Parathyroid adenoma (tissue), 2 donors: ENCODE measurements at regions not wholly inside any gene's neighbourhood (a gene's known extent, or its start where the extent isn't known, plus 50 kb on each side); places are given as distances from the start of the nearest gene placed in this dataset.

Experiments
- H2AFZ ChIP-seq: fragments of 300-600 bp; sonication (generic); one replicate; pipeline ENCODE4 v1.7.0; 2017; ENCODE audit warnings: antibody characterized with exemption, mild to moderate bottlenecking
- H3K27ac ChIP-seq: fragments of 300-600 bp; sonication (generic); one replicate; pipeline ENCODE4 v1.7.0; 2017
- H3K27me3 ChIP-seq: fragments of 300-600 bp; sonication (generic); one replicate; pipeline ENCODE4 v1.7.0; 2017; ENCODE audit warnings: low read length; ENCODE audit not compliant: control insufficient read depth, insufficient read depth
- H3K36me3 ChIP-seq: fragments of 300-600 bp; sonication (generic); one replicate; pipeline ENCODE4 v1.7.0; 2017; ENCODE audit warnings: low read length; ENCODE audit not compliant: control insufficient read depth, insufficient read depth
- H3K4me1 ChIP-seq: fragments of 300-600 bp; sonication (generic); one replicate; pipeline ENCODE4 v1.7.0; 2017; ENCODE audit warnings: control low read depth
- H3K4me2 ChIP-seq: fragments of 300-600 bp; sonication (generic); one replicate; pipeline ENCODE4 v1.7.0; 2017; ENCODE audit warnings: low read length
- H3K4me3 ChIP-seq: fragments of 300-600 bp; sonication (generic); one replicate; pipeline ENCODE4 v1.7.0; 2017; ENCODE audit warnings: low read depth, low read length
- H3K79me2 ChIP-seq: fragments of 300-600 bp; sonication (generic); one replicate; pipeline ENCODE4 v1.7.0; 2017; ENCODE audit warnings: control low read depth
- H3K9ac ChIP-seq: fragments of 300-600 bp; sonication (generic); one replicate; pipeline ENCODE4 v1.7.0; 2017; ENCODE audit warnings: mild to moderate bottlenecking
- H3K9me3 ChIP-seq: fragments of 300-600 bp; sonication (generic); one replicate; pipeline ENCODE4 v1.7.0; 2017; ENCODE audit warnings: low read length; ENCODE audit not compliant: control insufficient read depth
- TF ChIP-seq, protein P1 (sequence below): fragments of 300-600 bp; sonication (generic); IDR thresholded peaks from one replicate; pipeline ENCODE4 v1.7.0; 2017; ENCODE audit warnings: antibody characterized with exemption, mild to moderate bottlenecking
- donor health status: primary hyperparathyroidism.

DNA sequence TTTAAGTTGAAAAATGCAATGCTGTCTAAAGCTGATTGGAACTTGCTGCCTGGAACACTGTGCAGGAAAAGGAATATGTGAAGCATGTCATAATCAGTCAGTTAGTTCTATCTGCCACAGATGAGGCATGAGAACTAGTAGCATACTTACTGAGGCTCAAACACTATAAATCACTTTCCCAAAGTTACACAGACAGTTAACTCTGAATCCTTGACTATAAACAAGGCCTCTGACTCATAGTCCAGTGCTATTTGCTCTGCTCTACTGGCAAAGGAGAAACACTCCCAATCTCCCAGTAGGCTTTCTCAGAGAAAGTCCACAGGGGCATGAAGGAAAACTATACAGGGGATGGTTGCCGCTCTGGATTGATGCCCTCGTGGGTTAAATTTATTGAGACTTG, 2078.4 kb upstream of the TENM3 start:
- Histone ChIP-seq H3K9ac (no peak overlapping the region), H2AFZ (no peak overlapping the region), H3K4me2 (no peak overlapping the region), H3K79me2 (no peaks in the 10 kb centered on the region), H3K4me3 (no peak overlapping the region), H3K36me3 (no peaks in the 10 kb centered on the region), H3K4me1 (no peaks in the 10 kb centered on the region), H3K9me3 (no peaks in the 10 kb centered on the region), H3K27me3 (no peaks in the 10 kb centered on the region), H3K27ac (no peak overlapping the region)
- TF ChIP-seq, protein P1, sequence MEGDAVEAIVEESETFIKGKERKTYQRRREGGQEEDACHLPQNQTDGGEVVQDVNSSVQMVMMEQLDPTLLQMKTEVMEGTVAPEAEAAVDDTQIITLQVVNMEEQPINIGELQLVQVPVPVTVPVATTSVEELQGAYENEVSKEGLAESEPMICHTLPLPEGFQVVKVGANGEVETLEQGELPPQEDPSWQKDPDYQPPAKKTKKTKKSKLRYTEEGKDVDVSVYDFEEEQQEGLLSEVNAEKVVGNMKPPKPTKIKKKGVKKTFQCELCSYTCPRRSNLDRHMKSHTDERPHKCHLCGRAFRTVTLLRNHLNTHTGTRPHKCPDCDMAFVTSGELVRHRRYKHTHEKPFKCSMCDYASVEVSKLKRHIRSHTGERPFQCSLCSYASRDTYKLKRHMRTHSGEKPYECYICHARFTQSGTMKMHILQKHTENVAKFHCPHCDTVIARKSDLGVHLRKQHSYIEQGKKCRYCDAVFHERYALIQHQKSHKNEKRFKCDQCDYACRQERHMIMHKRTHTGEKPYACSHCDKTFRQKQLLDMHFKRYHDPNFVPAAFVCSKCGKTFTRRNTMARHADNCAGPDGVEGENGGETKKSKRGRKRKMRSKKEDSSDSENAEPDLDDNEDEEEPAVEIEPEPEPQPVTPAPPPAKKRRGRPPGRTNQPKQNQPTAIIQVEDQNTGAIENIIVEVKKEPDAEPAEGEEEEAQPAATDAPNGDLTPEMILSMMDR = no peak

DNA sequence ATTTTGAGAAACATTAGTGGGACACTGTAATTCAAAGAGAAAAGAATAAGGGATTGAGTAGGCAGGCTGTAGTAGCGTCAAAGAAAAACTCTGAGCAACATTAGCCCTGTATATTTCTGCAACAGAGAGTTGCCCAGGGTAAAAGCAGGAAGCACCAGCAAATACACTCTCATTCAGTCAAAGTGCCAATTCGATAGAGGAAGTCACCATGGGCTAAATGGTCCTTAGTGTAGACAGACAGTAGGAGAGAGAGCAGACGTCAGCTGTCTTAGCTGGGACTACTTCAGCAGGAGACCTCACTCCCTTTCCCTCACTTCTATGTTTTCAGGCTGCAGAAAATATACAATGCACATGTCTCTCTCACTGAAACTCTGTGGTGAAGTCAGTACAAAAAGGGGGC, 2073.8 kb upstream of the TENM3 start:
- H3K36me3 ChIP-seq = no peaks in the 10 kb centered on the region

DNA sequence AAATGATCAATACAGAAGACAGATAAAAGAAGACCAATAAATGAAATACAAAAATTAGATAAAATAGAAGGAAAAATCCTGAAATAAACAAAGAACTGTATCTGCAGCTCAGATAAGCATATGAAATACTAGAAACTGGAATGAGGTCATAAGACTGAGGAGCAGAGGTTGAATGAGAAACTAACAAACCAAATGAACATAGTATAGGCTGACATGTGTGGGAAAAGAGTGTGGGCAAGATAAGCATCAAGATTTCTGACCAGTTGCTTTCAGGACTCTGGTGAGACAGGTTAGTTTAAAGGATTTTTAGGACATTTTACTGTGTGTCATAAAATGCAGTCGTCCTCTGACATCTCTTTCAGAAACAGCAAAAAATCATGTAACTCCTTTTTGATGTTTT, 2073.2 kb upstream of the TENM3 start:
- Histone ChIP-seq H3K4me2 (no peak overlapping the region), H2AFZ (no peak overlapping the region), H3K27ac (no peak overlapping the region), H3K4me1 (no peaks in the 10 kb centered on the region), H3K27me3 (no peaks in the 10 kb centered on the region), H3K4me3 (no peak overlapping the region), H3K36me3 (no peaks in the 10 kb centered on the region), H3K9me3 (no peaks in the 10 kb centered on the region), H3K9ac (no peak overlapping the region), H3K79me2 (no peaks in the 10 kb centered on the region)
- TF ChIP-seq, protein P1 = no peak

More for the DNA sequence above, 2073.8 kb upstream of the TENM3 start:
- Histone ChIP-seq H3K27ac (no peak overlapping the region), H3K4me3 (no peak overlapping the region), H3K27me3 (no peaks in the 10 kb centered on the region), H3K4me2 (no peak overlapping the region), H3K4me1 (no peaks in the 10 kb centered on the region), H3K9ac (no peak overlapping the region), H3K9me3 (no peaks in the 10 kb centered on the region), H3K79me2 (no peaks in the 10 kb centered on the region), H2AFZ (no peak overlapping the region)
- TF ChIP-seq, protein P1 = no peak

DNA sequence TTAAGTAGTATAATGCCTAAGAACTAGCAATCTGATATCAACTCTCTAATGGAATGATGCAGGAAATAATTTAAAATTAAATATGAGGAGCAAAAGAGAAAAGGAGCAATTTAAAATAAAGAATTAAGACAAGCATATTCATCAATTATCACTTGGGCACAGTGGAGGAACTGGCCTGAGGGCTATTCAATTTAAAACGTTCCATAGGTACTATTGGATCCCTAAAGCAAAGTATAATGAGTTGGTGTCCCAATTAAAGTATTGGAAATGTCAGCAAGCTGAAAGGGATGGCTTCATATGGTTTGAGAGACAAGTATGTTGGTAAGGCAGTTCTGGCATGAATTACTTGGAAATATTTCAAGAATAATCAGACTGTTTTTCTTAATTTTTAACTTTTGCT, 2064.1 kb upstream of the TENM3 start:
- H3K27me3 ChIP-seq = no peaks in the 10 kb centered on the region
- TF ChIP-seq, protein P1 = no peak
- no peak overlapping the region for H3K4me3 ChIP-seq
- H3K36me3 ChIP-seq = no peaks in the 10 kb centered on the region
- no peaks in the 10 kb centered on the region for H3K4me1 ChIP-seq
- no peaks in the 10 kb centered on the region for H3K79me2 ChIP-seq
- no peaks in the 10 kb centered on the region for H3K9me3 ChIP-seq
- no peak overlapping the region for H3K9ac ChIP-seq
- H3K4me2 ChIP-seq = no peak overlapping the region
- H3K27ac ChIP-seq = no peak overlapping the region
- H2AFZ ChIP-seq = no peak overlapping the region

DNA sequence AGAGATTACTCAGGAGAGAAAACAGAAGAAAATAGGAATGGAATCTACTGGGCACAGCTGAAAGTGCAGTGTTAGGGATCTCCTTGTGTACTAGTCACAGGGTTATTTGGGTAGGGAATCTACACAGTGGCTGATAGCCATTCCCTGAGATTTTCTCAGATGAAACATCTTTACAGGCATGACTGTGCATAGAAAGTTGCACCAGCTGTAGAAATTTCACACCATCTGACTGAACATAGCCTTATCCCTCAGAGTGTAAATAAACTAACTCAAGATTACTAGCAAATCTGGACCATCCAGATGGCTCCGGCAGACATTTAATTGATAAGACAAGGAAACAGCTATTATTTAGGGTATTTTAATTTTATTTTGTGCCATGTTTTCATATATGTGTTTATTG, 2053.5 kb upstream of the TENM3 start:
- no peak overlapping the region for H3K27ac ChIP-seq
- H2AFZ ChIP-seq = no peak overlapping the region
- TF ChIP-seq, protein P1 = no peak
- no peak overlapping the region for H3K9ac ChIP-seq
- no peak overlapping the region for H3K4me3 ChIP-seq
- no peaks in the 10 kb centered on the region for H3K79me2 ChIP-seq
- no peaks in the 10 kb centered on the region for H3K4me1 ChIP-seq
- H3K4me2 ChIP-seq = no peak overlapping the region
- H3K27me3 ChIP-seq = no peaks in the 10 kb centered on the region
- no peaks in the 10 kb centered on the region for H3K9me3 ChIP-seq
- H3K36me3 ChIP-seq = no peaks in the 10 kb centered on the region
